A549 (cell line): ENCODE measurements at regions not wholly inside any gene's neighbourhood (a gene's known extent, or its start where the extent isn't known, plus 50 kb on each side); places are given as distances from the start of the nearest gene placed in this dataset.

ENCODE experiments used
- CTCF ChIP-seq: fragments of >200 bp; sonication (Bioruptor Twin); formaldehyde crosslinking; IDR thresholded peaks from 3 replicates; pipeline ENCODE4 v1.5.1; 2016
- EHMT2 ChIP-seq: fragments of 200-600 bp; sonication (generic); IDR thresholded peaks from 2 replicates; pipeline ENCODE4 v1.6.1; 2016; ENCODE audit warnings: antibody characterized with exemption, low read depth, mild to moderate bottlenecking, moderate library complexity
- JUNB ChIP-seq: fragments of >200 bp; sonication (Bioruptor Twin); formaldehyde crosslinking; IDR thresholded peaks from 2 replicates; pipeline ENCODE4 v1.6.1; 2016
- RAD21 ChIP-seq, 2 experiments: fragments of >200 bp in 1 of 2; sonication (Bioruptor Twin) in 1 of 2; formaldehyde crosslinking in 1 of 2; IDR thresholded peaks in 1 of 2; conservative IDR thresholded peaks in 1 of 2; 2 replicates in 1 of 2; 3 replicates in 1 of 2; pipeline ENCODE4 v1.6.1; 2012 to 2018; ENCODE audit warnings: inconsistent platforms in 1 of 2
- SMC3 ChIP-seq: fragments of >200 bp; sonication (Bioruptor Twin); formaldehyde crosslinking; IDR thresholded peaks from 3 replicates; pipeline ENCODE4 v1.6.1; 2018; ENCODE audit warnings: inconsistent platforms
- ZFP36 ChIP-seq: fragments of 450-650 bp; IDR thresholded peaks from 2 replicates; pipeline ENCODE4 v1.6.1; 2014; ENCODE audit warnings: borderline replicate concordance; ENCODE audit not compliant: partially characterized antibody

- TF ChIP-seq RAD21 (conservative IDR thresholded peaks at IDR 0.05 in 1 of 2, IDR thresholded peaks at IDR 0.05 in 1 of 2) (no peak), JUNB (no peak), ZFP36 (no peak), CTCF (no peak), SMC3 (no peak), EHMT2 (no peak)
These were observed 655.7 kb downstream of the METTL15 start for GRCh38 chr11:28763876-28764275.
